Kidney glomerular epithelial cell (primary cell): ENCODE measurements at regions not wholly inside any gene's neighbourhood (a gene's known extent, or its start where the extent isn't known, plus 50 kb on each side); places are given as distances from the start of the nearest gene placed in this dataset.

Experiments
- DNase-seq: peaks from one replicate; lab custom pipeline; 2025; lab: John Stamatoyannopoulos, UW

DNA sequence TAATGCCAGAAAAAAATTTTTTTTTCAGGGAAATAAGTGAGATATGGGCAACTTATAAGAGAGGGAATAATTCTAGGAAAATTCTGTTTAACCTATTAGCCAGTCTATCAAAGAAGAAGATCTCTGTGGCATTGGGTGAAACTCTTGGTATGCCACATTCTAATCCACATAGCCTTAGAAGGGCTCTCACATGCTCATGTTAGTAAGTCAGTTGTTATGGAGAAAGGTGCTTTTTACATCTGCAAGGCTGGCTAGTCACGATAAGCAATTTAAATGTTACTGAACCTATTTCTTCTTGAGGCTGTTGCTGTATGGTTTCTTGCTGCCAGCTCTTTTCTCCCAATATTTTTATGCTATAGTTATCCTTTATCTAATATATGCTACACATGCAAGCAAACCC lies 89.9 kb upstream of the MAGI1 start:
- DNase-seq: no peak

DNA sequence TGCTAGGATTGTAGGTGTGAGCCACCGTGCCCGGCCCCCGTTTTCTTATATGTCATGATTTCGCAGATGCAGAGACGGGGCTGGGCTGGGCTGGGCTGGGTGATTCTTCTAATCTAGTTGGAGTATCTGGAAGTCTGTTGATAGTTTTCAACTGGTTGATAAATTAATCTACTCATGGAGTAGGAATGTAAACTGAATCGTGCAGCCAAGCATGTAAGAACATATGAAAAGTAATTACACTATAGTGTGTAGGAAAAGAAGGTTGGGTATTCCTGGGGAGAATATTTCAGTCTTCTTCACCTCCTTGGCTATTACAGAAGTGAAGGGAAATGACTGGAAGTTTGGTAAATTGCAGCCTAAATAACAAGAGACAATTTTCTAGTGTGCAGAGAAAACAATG lies 82.6 kb upstream of the MAGI1 start:
- DNase-seq: no peak

DNA sequence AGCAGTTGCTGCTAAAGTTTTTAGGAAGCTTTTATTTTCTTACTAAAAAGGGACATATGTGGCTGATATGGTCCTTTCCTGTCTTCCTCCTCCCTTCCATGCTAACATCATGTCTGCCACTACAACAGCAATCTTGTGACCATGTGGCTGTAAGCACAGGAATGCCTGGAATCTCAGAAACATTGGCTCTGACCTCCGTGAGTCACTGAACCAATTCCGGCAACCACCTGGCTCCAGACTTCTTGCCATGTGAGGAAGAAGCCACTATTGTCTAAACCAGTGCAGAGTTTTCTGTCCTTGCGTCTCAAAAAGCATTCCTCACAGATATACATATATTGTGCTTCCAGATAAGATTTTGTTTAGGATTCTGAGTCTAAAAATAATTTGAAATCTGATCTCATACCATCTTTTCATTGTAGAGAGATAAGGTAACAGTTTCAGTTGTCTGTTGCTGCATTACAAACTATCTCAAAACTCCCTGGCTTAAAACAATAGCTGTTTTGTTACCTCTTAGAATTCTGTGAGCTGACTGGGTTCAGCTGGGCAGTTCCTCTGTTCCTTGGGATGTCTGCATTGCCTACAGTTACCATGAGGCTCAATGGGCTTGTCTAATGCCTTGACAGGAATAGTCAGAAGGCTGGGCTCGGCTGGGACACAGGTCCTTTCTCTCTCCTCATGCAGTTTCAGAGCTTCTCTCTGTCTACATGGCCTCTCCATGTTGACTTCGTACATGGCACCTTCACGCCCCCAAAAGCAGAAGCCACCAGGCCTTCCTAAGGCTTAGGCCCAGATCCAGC lies 77.3 kb upstream of the MAGI1 start:
- peak; percentile 95 for DNase-seq

DNA sequence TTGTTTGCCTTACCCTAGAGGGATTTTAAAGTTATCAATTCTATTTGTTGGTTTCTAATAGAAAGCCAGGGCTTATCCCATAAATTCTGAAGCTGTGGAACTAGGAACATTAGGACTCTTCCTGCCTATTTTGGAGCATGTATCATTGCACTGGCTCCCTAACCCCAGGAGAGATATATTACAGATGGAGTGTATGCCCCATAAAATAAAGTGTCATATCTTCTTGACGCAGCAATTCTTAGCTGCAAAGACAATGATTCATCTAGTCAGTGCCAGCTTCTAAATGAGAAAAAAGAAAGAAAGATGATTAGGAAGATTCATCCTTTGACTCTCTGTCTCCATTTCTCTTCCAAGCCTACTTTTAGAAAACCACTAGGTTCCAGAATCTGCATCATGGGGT lies 74.8 kb upstream of the MAGI1 start:
- DNase-seq: no peak

DNA sequence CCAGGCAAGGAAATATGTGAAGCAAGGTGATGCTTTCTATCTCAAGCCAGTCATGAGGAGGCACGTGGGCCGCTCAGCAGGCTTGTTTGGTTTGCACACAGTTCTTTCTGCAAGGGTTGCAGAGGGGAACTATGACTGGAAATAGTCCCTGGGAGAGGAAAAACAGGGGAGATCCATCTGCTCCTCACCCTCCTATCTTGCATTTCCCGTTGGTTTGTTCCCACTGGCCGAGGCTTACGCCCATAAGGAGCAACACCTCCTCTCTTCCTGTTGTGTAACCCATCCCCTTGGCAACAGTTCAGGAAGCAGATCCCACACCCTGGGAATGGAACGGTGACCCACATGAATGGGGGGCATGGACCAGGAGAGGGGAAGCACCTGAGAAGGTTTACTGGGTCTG lies 72.1 kb upstream of the MAGI1 start:
- DNase-seq: no peak

DNA sequence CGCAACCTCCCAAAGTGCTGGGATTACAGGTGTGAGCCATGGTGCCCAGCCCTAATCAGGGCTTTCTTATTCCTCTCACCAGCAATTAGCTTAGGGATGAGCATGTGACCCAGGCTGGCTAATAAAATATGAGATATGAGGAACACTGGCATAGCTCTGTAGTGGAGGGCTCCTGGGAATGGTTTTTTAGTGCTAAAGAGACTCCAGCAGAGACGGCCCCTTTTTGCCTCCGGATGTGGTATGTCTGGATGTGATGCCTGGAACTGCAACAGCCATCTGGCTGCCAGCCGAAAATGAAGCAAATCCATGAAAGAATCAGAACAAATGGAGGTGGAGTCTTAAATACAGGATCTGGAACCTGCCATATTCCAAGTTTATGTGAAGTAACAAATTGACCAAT lies 69.1 kb upstream of the MAGI1 start:
- no peak for DNase-seq

DNA sequence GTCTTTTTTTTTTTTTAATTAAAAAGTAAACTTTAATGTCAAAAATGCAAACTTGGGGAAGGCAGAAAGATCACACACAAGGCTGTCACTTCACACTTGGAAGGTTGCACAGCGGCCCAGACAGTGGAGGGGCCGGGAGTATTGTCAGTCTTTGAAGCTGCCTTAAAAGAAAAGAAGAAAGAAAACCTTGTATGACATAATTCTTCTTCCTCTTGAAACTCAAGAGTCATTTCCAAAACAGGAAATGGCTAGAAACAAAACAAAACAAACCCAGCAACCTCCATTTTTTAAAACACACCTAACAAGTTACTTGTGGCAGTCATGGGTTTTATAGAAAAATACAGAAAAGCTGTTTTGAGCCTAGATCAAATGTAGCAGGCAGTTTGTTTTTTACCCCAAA lies 68.1 kb upstream of the MAGI1 start:
- no peak for DNase-seq

DNA sequence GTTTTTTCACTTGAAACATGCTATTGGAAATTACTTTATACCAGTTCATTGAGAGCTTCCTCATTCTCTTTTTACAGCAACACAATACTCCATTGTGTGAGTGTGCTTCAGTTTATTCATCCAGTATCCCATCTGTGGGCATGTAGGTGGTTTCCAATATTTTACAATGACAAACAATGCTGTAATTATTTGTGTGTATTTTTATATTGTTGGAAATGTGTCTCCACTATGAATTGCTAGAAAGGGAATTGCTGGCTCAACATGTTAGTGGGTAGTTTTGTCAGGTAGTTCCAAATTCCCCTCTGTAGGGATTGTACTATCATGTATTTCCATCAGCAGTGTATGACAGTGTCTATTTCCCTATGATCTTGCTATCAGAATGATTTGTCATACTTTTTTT lies 65.8 kb upstream of the MAGI1 start:
- no peak for DNase-seq

DNA sequence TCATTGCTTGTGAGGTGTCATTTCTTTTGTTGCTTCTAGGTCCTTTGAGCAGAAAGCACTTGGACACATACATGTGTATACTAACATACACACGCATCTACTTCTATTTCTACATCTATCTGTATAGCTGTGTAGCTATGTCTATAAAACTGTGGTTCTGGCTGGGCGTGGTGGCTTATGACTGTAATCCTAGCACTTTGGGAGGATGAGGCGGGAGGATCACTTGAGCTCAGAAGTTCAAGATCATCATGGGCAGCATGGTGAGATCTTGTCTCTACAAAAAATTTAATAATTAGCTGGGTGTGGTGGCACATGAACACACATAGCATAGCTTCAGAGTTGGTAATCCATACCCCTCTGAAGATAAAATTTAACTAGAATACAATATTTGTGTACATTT lies 65.0 kb upstream of the MAGI1 start:
- DNase-seq: no peak

DNA sequence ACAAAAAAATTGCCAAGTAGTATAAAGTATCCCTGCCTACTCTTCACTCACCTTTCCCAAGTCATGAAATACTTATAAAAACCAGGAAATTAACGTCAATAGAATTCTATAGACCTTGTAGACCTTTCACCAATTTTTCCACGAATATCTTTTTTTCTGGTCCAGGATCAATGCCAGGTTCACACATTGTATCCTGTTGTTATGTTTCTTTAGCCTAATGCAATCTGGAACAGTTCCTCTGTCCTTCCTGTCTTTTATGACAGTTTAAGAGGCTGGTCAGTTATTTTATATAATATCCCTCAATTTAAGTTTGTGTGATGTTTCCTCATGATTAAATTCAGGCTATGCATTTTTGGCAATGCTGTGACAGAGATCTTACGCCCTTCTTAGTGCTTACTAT lies 63.2 kb upstream of the MAGI1 start:
- DNase-seq: no peak

DNA sequence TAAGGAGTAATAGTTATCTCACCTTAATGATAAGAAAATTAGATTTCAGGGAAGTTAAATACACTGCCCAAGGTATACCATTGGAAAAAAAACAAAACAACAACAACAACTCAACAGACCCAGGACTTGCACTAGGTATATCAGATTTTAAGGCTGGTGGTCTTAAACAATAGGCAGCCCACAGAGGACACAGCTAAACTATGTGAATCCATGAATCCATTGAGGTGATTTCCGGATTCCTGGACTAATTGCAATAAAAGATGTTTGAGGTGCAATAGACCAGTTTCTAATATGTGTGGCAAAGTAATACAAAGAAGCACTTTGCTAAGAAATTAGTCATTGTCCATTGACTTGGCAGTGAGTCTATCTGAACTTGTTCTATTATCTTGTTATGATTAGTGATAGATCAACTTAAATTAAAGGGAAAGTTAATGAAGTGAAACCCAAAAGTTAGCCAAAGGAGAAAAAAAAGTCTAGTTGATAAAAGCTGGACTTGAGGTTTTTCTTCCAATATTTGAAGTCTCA lies 60.9 kb upstream of the MAGI1 start:
- no peak for DNase-seq

DNA sequence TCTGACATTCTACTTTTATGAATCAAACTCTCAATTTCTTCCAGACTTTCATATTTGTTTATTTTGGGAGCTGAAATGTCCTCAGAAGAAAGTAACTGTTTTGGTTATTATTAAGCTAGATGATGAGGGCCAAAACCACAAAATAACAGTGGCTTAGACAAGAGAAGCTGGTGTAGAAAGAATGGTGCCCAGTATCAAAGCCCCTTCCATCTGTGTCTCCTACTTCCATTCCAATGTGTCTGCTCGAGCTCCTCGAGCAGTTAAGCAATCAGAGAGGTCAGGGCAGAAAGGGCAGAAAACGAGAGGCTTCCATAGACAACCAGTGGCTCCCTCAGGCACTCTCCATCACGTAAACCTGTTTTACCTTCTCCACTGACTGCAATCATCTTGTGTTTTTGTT lies 59.7 kb upstream of the MAGI1 start:
- no peak for DNase-seq

DNA sequence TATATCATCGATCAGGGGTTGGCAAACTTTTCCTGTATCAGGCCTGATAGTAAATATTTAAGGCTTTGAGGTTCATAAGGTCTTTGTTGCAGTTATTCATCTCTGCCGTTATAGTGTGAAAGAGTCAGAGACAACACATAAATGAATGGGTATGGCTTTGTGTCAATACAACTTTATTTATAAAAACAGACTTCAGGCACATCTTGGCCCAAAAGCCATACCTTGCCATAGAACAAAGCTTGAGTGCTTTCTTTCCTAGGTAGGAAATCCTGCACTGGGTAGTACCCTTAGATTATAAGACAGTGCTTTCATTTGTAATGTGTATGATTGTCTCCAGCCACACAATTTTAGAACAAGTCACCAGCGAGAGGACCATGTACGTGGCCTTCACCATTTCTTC lies 58.9 kb upstream of the MAGI1 start:
- no peak for DNase-seq

DNA sequence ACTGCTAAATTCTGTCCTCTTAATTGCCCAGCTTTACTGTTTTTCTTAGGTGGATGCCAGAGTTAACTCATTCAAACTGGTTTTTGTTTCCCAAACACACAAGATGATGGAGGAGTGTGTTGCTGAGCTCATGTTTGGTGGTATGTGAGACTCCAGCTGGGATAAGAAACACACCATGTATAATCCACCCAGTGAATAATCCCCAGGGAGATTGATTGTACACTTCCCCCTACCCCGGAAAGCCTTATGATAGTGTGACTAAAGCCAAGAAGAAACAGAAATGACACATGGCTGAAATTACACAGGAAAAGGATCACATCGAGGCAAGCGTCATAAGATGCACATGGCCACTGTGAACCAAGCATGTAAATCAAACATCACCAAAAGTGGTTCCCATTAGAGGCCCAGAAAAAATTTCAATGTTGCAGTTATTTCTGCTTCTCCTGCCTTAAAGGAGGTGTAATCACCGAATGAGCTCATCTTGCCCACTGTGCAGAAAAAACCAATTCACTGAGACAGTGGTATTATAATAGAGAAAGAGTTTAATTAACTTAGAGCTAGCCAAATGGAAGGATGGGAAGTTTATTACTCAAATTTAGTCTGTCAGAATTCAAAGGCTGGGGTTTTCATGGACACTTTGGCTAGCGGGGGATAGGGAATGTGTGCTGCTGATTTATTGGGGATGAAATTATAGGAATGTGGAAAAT lies 56.7 kb upstream of the MAGI1 start:
- no peak for DNase-seq

DNA sequence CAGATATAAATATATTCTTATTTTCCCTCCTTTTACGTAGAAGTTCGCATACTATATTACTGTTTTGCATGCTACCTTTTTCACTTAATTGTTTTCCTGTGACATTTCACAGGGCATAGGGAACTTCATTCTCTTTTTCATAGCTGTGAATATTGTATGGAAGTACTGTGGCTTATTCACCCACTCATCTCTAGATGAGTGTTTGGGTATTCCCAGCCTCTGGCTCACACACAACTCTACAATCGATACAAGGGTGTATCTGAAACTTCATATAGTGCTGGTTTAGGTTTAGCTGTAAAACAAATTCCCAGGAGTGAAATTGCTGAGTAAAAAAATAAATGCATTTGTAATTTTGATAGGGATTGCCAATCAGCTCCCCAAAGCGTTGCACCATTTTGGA lies 55.3 kb upstream of the MAGI1 start:
- DNase-seq: no peak

DNA sequence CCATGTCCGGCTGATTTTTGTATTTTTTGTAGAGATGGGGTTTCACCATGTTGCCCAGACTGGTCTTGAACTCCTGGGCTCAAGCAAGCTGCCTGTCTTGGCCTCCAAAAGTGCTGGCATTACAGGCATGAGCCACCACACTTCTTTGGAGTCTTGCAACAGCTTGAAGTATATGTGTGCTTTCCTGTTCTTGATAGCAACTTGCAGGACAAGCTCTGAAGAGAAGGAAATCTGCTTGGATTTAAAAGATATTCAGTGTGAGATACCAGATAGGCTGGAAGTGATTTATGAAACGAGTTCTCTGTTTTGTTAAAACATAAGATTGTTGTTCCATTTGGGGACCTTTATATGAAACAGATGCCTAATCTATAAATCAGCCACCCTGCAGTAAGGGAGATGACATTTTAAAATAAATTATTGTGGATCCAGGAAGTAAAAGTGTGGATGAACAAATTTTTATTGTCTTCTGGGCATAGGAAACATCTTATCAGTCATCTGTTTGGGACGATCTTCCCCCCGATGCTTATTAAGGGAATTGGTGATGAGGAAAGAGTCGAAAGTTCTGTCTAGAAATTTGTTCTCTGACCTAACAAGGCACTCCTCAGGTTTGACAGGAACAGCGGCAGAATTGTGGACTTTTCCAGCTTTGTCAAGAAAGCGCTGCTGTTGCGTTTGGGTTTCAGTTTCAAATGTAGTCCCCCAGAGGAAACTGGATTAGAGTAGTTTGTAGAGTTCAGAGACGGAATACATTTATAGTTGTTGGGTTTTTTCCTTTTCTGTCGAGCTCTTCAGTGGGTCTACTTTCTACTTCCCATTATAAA lies 53.7 kb upstream of the MAGI1 start:
- no peak for DNase-seq
